ENCODE measurements at regions not wholly inside any gene's neighbourhood (a gene's known extent, or its start where the extent isn't known, plus 50 kb on each side); places are given as distances from the start of the nearest gene placed in this dataset.

GRCh38 chr6:94510877-94511276 lies 1066.5 kb upstream of the MANEA start:
- intact Hi-C loops (cut with DNase I): no loop called here
- 72% methylated on average over 11 of the region's 18 CpGs for WGBS (ENCODE audit: insufficient coverage, low coverage, low lambda C conversion rate, missing lambda C conversion rate)
- no peaks in the 10 kb centered on the region for H3K36me3 ChIP-seq
- TF ChIP-seq CTCF (IDR thresholded peaks at IDR 0.05): no peak
- no peak for TF ChIP-seq POLR2A (IDR thresholded peaks at IDR 0.05)
- no peaks in the 10 kb centered on the region for H3K4me1 ChIP-seq
- no peaks in the 10 kb centered on the region for H3K9me3 ChIP-seq
- H3K27me3 ChIP-seq: no peaks in the 10 kb centered on the region
- DNase-seq: peak in 1 of 3 donors; percentile 42
- H3K27ac ChIP-seq: no peak overlapping the region
- ATAC-seq: no peak
- no peak overlapping the region for H3K4me3 ChIP-seq

DNA sequence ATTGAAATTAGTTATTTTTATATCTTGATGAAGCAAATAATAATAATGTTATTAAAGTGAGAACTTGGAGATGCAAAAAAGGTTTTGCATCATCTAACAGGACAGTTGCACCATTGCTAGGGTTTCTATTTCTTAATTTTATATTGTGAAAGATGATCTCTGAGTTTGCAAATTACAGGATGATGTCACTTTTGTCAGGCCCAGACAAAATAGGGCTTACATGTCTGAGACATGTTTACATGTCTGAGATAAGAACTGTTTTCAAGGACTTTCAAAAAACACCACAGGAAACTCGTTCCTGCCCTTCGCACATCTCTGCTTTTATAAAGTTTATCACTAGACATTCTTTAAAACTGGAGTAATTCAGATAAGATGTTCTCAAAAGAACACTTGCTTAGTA lies 1075.8 kb upstream of the MANEA start:
- Histone ChIP-seq H3K36me3 (no peaks in the 10 kb centered on the region), H3K9me3 (no peaks in the 10 kb centered on the region), H3K27ac (no peak overlapping the region), H3K4me3 (no peak overlapping the region), H3K27me3 (no peaks in the 10 kb centered on the region), H3K4me1 (no peaks in the 10 kb centered on the region)
- intact Hi-C loops (cut with DNase I): no loop called here
- no peak for TF ChIP-seq POLR2A (IDR thresholded peaks at IDR 0.05)
- TF ChIP-seq CTCF (IDR thresholded peaks at IDR 0.05): no peak
- DNase-seq (no peak), ATAC-seq (no peak)
- WGBS (ENCODE audit: insufficient coverage, low coverage, low lambda C conversion rate, missing lambda C conversion rate): 24% methylated on average over 2 of the region's 2 CpGs

GRCh38 chr6:94498099-94498498 lies 1078.7 kb upstream of the EPHA7 start:
- ATAC-seq: no peak
- no peaks in the 10 kb centered on the region for H3K9me3 ChIP-seq
- intact Hi-C loops (cut with DNase I): no loop called here
- no peaks in the 10 kb centered on the region for H3K4me1 ChIP-seq
- no peak for DNase-seq
- no peaks in the 10 kb centered on the region for H3K36me3 ChIP-seq
- H3K4me3 ChIP-seq: no peak overlapping the region
- H3K27ac ChIP-seq: no peak overlapping the region
- TF ChIP-seq CTCF (IDR thresholded peaks at IDR 0.05): no peak
- no peak for TF ChIP-seq POLR2A (IDR thresholded peaks at IDR 0.05)
- no peaks in the 10 kb centered on the region for H3K27me3 ChIP-seq

- intact Hi-C loops (cut with DNase I): no loop called here
- H3K27me3 ChIP-seq: no peaks in the 10 kb centered on the region
- no peak for TF ChIP-seq POLR2A (IDR thresholded peaks at IDR 0.05)
- no peak for TF ChIP-seq CTCF (IDR thresholded peaks at IDR 0.05)
- no peak overlapping the region for H3K4me3 ChIP-seq
- WGBS (ENCODE audit: insufficient coverage, low coverage, low lambda C conversion rate, missing lambda C conversion rate): 48% methylated on average over 1 of the region's 1 CpG
- DNase-seq (no peak), ATAC-seq (no peak)
- no peaks in the 10 kb centered on the region for H3K36me3 ChIP-seq
- no peaks in the 10 kb centered on the region for H3K9me3 ChIP-seq
- no peak overlapping the region for H3K27ac ChIP-seq
- no peaks in the 10 kb centered on the region for H3K4me1 ChIP-seq
Measured at GRCh38 chr6:94494500-94494899, 1075.1 kb upstream of the EPHA7 start.

DNA sequence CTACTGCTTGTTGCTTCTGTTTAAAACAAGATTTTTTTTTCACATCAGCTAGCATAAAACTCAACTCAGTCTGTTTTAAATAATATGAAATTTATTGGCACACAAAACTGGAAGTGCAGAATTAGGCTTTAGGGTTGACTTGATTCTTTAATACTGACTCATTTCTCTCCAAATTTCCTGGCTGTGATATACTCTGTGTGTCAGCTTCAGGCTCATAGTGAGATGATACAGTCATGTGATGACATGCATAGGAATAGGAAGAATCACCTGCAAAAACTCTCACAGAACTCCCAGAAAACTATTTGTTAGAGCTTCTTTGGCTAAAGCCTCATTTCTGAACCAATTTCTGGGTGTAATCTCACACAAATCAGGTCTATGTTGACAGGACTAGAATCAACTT lies 1068.0 kb upstream of the EPHA7 start:
- Histone ChIP-seq H3K36me3 (no peaks in the 10 kb centered on the region), H3K27ac (no peak overlapping the region), H3K4me1 (no peaks in the 10 kb centered on the region), H3K4me3 (no peak overlapping the region), H3K9me3 (no peaks in the 10 kb centered on the region), H3K27me3 (no peaks in the 10 kb centered on the region)
- TF ChIP-seq POLR2A (IDR thresholded peaks at IDR 0.05) (no peak), CTCF (IDR thresholded peaks at IDR 0.05) (no peak)
- no peak for ATAC-seq
- intact Hi-C loops (cut with DNase I): no loop called here
- no peak for DNase-seq

All from right lobe of liver (tissue), 6 donors.